GM19452 (cell line): ENCODE measurements at regions not wholly inside any gene's neighbourhood (a gene's known extent, or its start where the extent isn't known, plus 50 kb on each side); places are given as distances from the start of the nearest gene placed in this dataset.
"Not testable (repeated sequence)": the region's sequence is repeated elsewhere in the genome, so short reads cannot be mapped to it uniquely, and the experiment has no call there.

Experiments
- ATAC-seq: cut with Tn5 transposase; IDR thresholded peaks from one replicate; pipeline ENCODE4 v1.9.1; 2021; ENCODE audit not compliant: unreplicated experiment

- ATAC-seq, result no peak
Observed at GRCh38 chr2:192412394-192412793, 217.7 kb upstream of the TMEFF2 start.

DNA sequence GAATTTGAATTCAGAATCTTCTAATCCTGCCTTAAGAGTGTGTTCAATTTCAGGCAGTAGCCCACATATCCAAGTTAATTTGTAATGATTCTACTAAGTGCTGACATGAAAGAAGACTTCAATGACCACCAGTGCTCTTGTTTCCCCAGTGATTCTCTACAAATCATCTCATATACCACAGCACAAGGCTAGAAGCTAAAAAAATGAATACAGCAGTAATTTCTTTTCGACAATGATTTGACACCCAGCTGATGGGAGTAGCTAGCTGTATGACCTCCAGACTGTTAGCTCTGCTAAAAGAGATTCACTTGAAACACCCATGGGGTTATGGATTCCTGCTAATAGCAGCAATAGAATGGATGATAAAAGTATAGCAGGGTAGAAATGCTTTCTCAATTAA lies 217.0 kb upstream of the TMEFF2 start:
- ATAC-seq, result no peak

GRCh38 chr2:192410319-192410718 lies 215.6 kb upstream of the TMEFF2 start:
- no peak for ATAC-seq

GRCh38 chr2:192407692-192408091 lies 213.0 kb upstream of the TMEFF2 start:
- no peak for ATAC-seq

- no peak for ATAC-seq
Observed at GRCh38 chr2:192398236-192398635, 203.5 kb upstream of the TMEFF2 start.

GRCh38 chr2:192394605-192395004 lies 199.9 kb upstream of the TMEFF2 start:
- no peak for ATAC-seq

DNA sequence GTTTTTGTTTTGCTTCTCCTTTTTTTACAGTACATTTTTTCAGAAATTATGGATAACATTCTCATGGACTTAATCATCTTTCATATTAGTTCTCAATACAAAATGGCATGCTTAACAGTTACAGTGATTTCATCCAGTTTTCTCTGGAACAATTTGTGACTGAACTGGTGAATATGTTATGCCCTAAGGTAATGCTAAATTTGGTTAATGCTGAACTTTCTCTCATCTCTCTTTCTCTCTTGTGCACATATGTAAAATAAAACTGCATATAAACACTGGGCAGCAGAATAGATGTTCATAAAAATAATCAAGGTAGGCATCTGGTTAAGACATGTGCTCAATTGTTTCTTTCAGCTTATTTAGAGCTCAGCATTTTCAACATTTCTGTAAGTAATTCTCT lies 196.3 kb upstream of the TMEFF2 start:
- no peak for ATAC-seq

DNA sequence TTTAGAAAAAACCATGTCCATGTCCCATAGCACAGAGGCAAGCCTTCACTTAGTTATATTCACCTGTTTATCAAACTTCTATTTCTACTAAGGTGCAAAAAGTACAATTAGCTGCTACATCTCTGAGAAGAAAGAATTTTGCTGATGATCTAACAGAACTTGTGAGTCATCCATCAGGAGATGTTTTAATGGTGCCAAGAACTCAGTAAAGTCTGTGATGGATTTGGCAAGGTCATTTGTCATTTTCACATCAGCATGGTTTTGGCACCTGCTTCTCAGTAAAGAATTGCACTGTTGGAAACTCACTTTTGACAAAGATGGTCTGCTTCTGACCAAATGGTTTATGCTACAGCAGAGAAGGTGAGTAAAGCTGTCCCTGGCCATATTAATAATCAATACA lies 195.7 kb upstream of the TMEFF2 start:
- no peak for ATAC-seq

DNA sequence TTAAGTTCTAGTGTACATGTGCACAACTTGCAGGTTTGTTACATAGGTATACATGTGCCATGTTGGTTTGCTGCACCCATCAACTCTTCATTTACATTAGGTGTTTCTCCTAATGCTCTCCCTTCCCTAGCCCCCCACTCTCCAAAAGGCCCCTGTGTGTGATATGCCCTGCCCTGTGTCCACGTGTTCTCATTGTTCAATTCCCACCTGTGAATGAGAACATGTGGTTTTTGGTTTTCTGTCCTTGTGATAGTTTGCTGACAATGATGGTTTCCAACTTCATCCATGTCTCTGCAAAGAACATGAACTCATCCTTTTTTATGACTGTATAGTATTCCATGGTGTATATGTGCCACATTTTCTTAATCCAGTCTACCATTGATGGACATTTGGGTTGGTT lies 189.5 kb upstream of the TMEFF2 start:
- not testable (repeated sequence) for ATAC-seq

DNA sequence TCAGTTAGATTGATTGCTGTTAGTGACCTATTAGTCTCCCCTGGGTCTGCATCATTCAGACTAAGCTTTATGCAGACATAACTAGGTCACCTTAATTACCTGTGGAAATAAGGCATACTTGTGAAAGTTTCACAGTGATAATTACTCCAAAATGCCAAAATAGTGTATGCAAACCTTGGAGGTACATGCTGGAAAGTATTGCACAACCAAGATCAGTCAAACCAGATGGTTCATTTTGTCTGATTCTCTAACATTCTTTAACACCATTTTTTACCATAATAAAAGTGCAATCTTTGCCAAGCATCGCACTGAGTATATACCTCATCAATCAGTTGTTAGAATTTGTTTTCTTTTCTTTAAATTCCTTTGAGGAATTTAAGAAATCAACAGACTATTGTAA lies 186.3 kb upstream of the TMEFF2 start:
- no peak for ATAC-seq

DNA sequence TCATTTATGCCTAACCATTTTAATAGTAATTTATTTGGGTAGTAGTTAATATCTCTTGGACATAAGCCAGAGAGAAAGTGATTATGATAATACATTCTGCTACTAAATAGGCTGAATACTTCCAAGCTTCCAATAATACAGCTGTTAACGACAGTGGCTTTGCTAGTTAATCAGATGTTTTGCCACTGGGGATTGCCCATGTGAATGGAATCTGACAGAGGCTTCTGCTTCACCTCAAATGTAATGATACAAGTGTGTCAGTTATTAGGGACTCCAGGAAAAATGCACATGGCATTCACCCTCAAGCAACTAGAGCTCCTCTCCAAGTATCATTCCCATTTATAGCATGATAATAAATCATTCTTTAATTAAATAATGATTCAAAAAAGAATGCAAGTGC lies 185.0 kb upstream of the TMEFF2 start:
- no peak for ATAC-seq

GRCh38 chr2:192377173-192377572 lies 182.4 kb upstream of the TMEFF2 start:
- ATAC-seq, result no peak

GRCh38 chr2:192373754-192374153 lies 179.0 kb upstream of the TMEFF2 start:
- ATAC-seq, result no peak

- ATAC-seq, result no peak
Observed at GRCh38 chr2:192373221-192373620, 178.5 kb upstream of the TMEFF2 start.

GRCh38 chr2:192369969-192370368 lies 175.2 kb upstream of the TMEFF2 start:
- no peak for ATAC-seq

DNA sequence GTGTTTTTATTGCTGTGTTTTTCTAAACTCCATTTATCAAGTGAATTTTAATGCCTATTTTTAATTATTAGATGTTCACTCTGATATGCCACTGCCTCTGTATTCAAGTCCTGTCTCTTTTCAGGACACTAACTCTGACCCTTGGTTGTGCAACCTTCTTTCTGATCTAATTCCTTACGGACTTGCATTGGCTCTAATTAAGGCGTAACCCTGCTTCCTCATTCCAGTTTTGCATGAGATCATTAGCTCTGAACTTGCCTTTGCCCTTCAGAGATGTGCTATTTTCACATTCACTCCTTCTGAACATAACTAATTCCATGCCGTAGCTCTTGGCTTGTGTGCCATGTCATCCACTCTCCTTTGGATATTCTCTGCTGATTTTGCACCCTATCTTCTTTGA lies 162.5 kb upstream of the TMEFF2 start:
- no peak for ATAC-seq

DNA sequence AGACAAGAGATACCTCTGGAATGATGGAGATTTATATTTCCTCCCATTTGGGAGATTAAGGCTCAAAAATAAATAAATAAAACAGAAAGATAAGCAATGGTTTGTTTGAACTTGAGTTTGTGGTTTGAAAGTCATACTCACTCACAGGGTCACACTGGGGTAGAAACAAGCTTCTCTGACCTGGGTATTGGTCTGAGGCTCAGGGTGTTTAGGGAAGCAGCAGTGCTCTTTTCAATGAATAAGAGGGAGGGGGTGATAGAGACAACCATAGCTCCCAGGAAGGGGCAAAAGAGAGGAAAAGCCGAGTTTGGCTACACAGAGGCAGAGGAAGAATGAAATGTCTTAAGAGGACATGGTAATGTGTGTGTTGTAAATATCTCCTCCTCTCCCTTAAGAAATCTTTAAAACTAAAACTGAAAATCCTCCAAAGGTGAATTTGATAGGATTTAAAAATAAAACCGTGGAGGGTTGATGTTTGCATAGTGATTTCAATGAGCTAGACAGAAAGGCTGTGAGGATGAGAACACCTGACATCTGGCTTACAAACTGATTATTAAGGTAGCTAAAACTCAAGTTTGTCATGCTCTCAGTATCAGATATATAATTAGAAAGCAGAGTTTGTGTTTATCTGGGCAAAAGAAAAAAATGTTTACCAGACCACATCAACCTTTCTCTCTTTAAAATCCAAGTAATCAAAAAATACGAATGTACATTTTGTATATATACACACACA lies 159.9 kb upstream of the TMEFF2 start:
- no peak for ATAC-seq

DNA sequence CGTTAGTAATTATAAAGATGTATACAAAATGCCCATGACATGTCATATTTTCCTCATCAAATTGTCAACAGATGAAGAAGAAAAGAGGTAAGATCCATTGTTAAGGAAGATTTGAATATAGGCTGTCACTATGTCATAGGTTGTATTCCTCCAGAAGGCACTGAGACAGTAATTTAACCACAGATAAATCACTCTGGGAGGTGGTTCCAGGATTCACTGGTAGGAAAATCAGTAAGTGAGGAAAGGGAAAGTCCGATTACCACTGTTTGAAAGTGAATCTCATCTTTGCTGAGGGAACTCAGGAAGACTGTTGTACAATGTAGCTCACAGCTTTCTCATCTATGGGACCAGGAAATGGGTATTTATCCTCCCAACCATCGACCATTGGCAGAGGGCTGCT lies 152.8 kb upstream of the TMEFF2 start:
- ATAC-seq, result no peak

DNA sequence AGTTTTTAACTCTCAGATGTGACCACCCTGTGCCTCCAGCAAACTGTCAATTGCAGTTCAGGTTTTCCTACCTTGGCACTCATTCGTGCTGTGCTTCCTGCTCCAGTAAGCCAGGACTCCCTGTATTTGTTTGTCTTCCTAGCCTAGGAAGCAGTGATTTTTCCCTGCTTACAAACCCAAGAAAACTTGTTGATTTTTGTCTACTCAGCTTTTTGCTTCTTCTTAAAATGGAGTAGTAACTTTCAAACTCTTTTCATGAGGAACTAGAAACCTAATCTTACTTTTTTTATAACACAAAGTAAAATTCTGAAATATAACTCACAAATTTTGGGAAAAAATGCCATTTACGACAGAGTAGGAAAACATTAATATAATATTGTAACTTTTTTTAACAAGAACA lies 150.6 kb upstream of the TMEFF2 start:
- no peak for ATAC-seq

GRCh38 chr2:192333642-192334041 lies 138.9 kb upstream of the TMEFF2 start:
- no peak for ATAC-seq

GRCh38 chr2:192328297-192328696 lies 133.6 kb upstream of the TMEFF2 start:
- ATAC-seq, result no peak

GRCh38 chr2:192327576-192327975 lies 132.8 kb upstream of the TMEFF2 start:
- ATAC-seq, result no peak

- ATAC-seq, result no peak
Observed at GRCh38 chr2:192315543-192315942, 120.8 kb upstream of the TMEFF2 start.
